ENCODE measurements at regions not wholly inside any gene's neighbourhood (a gene's known extent, or its start where the extent isn't known, plus 50 kb on each side); places are given as distances from the start of the nearest gene placed in this dataset.
"Not testable (repeated sequence)": the region's sequence is repeated elsewhere in the genome, so short reads cannot be mapped to it uniquely, and the experiment has no call there.

DNA sequence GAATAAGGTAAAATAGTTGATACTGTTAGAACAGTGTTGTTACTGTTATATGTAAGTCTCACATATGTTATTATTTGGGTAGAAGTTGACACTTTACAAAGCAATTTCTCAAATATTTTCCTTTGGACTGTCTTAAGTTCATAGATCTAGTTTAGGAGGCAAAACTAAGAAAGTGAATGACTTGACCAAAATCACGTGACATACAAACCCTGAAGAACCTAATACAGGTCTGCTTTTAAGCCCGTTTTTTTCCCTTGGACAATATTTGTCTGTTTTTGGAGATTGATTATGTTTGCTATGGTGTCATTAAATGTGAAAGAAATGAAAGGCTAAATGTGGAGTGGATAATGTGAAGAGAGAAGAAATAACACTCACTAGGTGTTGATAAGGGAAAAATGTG lies 644.9 kb upstream of the PITX2 start:
- no peak for DNase-seq (ENCODE audit: low read depth)

DNA sequence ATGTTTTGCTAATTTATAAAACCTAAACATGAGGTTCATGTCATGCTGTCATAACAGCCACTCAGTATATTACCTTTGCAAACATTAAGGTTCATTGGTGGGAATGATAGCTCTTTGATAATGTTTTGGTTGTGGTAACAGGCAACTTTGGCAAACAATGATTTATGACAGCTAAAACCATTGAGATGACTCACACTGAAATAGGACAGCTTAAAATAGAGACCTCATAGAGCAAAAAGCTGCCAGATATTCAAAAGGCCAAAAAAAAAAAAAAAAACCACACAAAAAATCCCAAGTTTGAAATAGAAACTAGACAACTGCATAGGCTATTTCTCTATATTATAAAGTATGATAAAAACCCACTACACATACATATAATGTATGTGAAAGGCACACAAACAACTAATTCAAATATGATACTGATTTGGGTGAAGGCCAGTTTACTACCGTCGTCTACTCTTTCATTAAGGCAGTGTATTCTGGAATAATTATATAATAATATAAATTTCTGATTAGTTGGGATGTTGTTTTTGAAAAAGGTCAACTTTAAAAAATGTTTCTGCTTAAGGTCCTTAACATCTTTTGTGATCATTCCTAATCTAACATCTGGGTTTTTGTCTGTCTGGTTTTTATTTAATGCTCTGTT lies 646.0 kb upstream of the PITX2 start:
- peak; percentile 13 for DNase-seq (ENCODE audit: low read depth)

DNA sequence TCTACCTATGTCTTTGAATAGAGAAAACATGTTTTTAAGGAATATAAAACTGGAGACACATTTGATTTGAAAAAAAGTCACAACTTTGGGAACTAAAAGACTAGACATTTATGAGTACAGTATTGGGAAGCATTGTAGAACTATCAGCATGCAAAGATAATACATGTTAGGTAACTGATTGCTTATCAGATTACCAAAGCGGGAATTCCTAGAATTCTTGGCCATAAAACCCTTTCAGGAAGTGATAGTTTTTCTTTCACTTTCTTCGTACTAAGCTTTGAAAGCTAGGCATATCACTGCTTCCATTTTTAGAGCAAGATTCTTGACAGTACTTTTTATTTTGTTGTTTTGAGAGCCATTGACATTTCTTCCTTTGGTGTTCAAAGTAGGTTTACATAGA lies 646.6 kb upstream of the PITX2 start:
- DNase-seq (ENCODE audit: low read depth): no peak

DNA sequence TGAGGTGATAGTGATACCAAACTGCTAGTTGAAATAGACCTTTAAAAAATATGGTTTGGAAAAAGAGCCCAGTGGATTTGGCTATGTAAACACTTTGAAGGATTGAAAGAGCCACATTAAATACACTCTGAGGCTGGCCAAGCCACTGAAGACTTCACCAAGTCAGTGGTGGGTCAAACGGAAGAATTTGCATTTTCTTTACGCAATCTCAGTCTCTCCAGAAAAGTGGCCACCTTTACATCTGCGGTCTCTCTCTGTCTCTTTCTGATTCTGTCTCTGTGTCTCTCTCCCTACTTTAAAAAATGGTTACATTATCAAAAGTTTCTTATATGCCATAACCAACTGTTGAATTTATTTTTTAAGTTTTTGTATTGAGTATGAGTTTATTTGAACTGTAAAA lies 651.2 kb upstream of the PITX2 start:
- DNase-seq (ENCODE audit: low read depth): no peak

DNA sequence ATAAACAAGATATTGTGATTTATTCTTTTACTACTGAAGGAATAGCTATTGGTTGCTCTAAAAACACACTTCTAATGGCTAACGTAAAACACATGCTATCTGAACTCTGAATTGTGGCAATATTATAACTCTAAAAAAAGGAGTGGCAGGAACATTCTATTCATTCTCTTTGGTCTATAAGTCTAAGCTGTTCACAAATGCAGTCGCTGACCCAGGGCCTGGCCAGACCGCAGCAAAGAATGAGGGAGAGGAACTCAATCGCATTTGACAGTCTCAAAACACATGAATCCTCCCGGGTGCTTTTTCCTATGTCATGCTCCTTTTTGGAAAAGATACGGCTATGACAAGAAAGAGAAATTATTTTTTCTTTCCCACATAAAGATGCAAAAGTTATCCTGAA lies 651.6 kb upstream of the PITX2 start:
- DNase-seq (ENCODE audit: low read depth): no peak

DNA sequence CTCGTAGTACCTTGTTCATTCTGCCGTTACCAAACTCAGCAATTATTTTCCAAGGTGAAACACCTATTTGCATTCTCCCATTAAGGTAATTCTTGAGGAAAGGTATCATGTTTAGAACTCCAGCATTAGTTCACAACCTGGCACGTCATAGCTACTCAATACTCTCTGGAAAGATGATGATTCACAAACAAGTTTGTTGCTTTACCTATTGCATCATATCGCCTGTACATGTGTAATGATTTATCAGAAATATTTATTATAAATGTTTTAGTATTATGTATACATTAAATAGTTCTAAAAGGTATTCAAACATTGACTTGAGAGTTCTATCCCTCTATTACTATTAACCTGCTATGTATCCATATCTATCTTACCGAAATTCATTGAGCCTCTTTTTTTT lies 658.3 kb upstream of the PITX2 start:
- no peak for DNase-seq (ENCODE audit: low read depth)

DNA sequence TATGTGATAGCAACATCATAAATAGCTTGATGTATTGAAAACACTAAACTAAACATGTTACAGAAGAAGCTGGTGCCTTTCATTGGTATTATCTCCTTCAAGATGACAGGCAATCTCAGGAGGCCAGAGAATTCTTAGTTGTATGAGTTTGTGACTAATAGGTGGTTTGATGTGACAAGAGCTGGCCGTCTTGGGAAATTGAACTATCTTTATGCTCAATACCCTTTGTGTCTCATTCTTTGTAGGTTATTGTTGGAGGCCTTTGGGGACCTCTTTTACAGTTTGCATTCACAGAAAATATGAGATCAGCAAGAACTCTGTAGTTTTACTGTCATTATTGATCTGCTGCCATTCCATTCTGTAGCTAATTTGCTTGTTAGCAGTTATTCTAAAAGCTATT lies 659.2 kb upstream of the PITX2 start:
- DNase-seq (ENCODE audit: low read depth): no peak

DNA sequence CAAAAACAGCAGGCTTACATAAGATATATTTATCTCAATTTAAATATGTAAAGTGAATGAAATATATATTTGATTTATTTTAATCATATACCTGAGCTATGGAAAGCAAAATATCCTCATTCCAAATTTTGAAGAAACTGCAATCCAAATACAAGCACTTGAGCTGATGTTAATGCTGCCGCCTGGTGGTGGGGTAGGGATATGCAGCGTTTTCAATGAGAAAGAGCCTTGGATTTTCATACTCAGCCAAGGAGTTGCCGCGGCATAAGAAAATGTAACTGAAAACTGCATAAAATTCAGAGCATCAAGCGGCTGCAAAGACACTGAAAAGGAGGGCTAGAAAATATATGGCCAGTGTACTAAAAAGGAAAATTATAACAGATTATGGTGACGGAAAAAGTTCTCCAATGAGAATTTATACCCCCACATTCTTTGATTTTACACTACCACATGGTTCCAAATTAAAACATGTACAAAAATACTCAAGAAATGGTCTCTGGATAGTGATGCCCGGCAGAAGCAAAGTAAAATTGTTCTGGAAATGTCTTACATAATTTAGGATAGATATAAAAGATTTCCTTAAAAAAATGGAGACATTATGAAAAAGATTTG lies 660.3 kb upstream of the PITX2 start:
- peak; percentile 45 for DNase-seq (ENCODE audit: low read depth)

DNA sequence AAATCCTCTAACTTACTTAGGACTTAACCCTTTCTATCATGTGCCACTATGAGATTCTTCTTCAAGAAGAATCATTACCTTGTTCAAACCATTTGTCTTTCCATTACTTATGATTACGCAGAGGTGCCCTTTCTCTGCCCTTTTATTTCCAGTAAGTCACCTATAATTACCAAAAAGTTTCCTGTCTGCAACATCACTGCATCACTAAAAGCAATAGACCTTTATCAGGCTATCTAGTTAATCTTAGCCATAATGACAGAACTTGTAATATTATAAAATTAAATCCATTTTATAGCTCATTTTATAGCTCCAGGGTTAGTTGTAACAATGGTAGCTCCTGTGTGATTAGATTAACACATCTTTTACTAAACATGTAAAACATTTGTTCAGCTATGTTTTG lies 673.6 kb upstream of the PITX2 start:
- no peak for DNase-seq (ENCODE audit: low read depth)

DNA sequence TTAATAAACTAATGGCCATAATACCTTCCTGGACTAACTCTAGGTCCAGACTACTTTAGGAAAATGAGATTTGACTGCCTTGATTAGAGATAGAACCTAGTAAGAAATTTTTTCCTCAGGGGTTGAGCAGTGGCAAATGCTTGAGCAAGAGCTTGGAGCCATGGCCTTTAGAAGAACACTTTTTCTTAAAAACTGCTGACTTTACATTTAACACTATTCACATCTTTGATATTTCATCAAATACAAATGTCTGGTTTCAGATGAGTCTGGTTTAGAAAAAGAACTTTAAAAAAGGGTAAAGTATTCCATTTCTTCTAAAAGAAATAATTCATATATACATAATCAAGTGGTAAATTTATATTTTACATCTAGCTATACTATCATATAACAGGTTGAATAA lies 680.9 kb upstream of the PITX2 start:
- no peak for DNase-seq (ENCODE audit: low read depth)

DNA sequence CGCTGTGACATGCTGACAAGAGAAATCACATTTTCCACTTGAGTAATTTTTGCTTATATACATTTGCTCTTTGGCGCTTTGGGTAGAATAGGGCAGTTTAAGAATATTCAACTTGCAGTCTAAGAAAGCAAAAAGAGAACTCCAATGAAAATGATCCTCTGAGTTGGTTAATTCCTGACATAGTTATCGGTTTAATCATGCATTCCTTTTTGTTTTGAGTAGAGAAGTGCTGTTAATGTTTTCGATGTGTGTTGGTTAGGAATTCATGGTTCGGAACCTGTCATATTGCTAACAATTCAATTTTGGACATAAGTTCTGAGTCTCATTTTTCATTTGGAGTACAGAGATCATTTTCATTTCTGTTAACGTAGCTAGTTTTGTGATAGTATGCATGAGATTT lies 700.6 kb upstream of the PITX2 start:
- peak; percentile 72 for DNase-seq (ENCODE audit: low read depth)

DNA sequence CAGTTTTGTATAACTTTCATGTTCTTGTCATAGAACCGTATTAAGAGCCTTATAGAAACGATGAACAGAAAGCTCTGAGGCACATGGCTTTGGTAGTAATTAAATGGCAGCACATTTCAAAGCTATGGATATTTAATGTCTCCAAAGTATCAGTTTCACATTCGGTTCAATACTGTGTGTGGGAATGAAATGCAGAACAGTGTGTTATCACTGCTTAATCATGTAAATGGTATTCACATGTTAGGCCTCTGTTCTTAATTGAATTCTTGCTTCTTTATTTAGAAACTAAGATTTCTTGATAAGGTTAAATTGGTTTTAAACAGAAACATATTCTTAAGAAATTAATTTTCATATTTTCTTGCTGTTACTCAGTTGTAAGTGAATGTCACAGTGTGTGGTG lies 701.0 kb upstream of the PITX2 start:
- DNase-seq (ENCODE audit: low read depth): peak; percentile 24

DNA sequence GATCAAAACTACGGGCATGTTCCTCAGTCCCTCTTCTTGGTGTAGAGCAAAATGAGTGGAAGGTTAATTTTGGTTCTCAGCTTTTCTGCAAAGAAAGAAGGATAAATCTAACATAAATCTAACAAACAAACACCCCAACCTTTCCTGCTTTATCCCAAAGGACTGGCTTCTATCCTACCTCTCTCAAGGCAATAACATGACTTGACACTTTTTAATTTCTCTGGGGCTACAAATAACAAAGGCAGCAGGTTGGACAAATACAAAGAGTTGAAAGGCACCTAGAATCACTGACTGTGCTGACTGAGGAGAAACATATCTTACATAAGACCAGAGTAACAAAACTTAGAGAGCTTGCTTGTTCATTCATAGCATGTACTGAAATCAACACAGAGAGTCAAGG lies 703.6 kb upstream of the PITX2 start:
- DNase-seq (ENCODE audit: low read depth): no peak

DNA sequence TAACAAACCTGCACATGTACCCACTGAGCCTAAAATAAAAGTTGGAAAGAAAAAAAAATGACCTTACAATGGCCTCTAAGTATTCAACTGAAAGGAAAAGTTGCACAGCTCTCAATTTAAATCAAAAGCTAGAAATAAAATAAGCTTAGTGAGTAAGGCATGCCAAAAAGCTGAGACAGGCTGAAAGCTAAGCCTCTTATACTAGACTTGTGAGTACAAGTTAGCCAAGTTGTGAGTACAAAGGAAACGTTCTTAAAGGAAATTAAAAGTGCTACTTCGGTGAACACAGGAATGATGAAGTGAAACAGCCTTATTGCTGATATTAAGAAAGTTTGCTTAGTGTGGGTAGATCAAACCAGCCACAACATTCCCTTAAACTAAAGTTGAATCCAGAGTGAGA lies 707.9 kb upstream of the PITX2 start:
- peak; percentile 41 for DNase-seq (ENCODE audit: low read depth)

DNA sequence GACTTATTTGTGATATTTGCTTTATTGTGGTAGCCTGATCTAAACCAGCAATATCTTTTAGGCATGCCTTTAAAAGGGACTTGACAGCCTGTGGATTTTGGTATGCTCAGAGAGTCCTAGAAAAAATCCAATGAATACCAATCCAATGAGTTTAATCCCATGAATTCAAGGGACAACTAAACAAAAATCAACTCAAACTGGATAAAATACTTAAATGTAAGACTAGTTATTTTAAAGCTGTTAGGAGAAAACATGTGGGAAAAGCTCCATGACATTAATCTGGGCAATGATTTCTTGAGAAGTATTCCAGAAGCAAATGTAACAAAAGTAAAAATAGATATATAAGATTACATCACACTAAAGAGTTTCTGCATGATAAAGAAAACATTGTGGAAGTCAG lies 711.5 kb upstream of the PITX2 start:
- DNase-seq (ENCODE audit: low read depth): no peak

DNA sequence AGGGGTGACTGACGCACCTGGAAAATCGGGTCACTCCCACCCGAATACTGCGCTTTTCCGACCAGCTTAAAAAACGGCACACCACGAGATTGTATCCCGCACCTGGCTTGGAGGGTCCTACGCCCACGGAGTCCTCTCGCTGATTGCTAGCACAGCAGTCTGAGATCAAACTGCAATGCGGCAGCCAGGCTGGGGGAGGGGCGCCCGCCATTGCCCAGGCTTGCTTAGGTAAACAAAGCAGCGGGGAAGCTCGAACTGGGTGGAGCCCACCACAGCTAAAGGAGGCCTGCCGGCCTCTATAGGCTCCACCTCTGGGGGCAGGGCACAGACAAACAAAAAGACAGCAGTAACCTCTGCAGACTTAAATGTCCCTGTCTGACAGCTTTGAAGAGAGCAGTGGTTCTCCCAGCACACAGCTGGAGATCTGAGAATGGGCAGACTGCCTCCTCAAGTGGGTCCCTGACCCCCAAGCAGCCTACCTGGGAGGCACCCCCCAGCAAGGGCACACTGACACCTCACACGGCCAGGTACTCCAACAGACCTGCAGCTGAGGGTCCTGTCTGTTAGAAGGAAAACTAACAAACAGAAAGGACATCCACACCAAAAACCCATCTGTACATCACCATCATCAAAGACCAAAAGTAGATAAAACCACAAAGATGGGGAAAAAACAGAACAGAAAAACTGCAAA lies 714.5 kb upstream of the PITX2 start:
- DNase-seq (ENCODE audit: low read depth): not testable (repeated sequence)

DNA sequence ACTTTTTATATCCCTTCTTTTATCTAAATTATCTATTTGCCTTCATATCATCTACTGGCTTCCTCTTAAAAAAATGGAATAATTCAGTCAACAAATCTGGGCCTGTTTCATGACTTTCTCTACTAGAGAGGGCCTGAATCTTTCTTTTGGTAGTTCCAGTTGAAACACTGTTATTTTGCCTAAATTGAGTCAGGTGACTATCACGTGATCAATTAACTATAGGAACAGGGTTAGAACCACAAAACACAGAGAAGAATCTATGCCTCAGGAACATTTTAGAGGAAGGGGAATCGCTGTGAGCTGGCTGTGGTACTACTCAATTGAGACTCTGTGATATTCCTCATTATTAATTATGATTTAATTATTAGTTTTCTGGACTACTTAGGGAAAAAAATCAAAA lies 736.7 kb upstream of the PITX2 start:
- DNase-seq (ENCODE audit: low read depth): no peak

DNA sequence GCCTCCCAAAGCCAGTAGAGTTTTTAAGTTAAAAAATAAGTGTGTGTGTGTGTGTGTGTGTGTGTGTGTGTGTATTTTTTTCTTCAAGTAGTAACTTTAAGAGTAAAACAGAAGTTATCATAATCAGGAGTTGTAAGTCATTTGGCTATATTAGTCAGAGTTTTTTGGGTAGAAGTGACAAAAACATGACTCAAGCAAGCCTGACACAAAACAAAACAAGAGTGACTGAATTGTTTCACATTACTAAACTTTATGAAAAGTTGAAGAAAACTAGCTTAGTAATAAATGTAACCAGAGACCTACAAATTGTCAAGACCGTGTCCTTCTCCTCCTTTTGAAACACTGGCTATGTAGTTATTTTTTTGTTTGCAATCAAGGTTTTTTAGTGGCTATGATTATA lies 738.0 kb upstream of the PITX2 start:
- DNase-seq (ENCODE audit: low read depth): no peak

DNA sequence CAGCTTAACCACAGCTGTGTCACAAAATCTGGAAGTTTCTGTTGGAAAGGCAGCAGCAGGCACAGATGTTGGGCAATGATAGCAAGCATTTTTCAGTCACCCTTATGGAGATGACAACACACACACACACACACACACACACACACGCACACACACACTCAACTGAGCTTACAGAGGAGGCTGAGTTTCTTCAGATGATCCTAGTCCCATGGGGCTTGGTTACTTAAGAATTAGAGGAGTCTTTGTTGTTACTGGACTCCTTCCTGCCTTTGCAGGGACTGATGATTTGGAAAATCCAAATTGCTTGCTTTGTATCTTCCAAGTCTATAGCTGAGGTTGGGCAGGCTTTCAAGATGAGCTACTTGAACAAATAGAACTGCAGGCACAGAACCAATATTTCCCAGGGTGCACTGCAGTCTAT lies 740.1 kb upstream of the PITX2 start:
- no peak for DNase-seq (ENCODE audit: low read depth)

DNA sequence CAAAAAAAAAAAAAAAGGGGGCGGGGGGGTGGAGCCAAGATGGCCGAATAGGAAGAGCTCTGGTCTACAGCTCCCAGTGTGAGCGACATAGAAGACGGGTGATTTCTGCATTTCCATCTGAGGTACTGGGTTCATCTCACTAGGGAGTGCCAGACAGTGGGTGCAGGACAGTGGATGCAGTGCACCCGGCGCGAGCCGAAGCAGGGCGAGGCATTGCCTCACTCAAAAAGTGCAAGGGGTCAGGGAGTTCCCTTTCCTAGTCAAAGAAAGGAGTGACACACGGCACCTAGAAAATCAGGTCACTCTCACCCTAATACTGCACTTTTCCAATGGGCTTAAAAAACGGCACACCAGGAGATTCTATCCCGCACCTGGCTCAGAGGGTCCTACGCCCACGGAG lies 755.0 kb upstream of the PITX2 start:
- not testable (repeated sequence) for DNase-seq (ENCODE audit: low read depth)

DNA sequence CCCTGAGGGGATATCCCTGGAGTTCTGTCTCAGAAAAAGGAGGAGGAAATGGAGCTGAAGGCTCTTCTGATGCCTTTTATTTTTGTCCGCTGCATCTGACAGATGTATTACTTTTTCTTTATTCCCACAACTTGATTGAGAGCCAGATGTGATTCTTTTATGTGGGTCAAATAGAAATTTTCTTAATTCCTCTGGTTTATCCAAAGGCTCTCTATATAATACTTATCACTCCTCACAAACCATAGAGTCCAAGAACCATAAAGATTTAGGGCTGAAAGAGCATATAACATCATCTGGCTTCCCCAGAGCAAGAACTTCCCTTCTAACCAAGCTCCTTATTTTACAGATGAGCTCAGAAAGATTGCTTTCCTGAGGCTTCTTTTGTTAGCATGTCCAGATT lies 756.7 kb upstream of the FAM241A start:
- no peak for DNase-seq (ENCODE audit: low read depth)

DNA sequence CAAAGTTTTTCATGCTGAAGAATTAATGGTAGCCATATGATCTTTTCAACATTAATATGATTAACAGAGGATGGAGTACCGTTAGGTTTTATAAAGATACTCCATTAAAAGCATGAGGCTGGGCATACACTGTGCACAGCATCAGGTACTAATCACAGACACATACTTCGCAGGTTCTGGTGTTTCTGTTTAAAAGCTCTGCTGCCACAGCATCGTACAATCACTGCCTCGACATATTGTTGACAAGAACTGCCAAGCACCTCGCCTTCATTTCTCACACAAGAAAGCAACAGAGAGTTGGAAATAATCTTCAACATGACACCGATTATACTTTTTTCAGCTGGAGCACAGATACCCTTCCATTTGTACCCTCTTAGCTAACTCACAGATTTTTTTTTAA lies 753.4 kb upstream of the FAM241A start:
- DNase-seq (ENCODE audit: low read depth): no peak

DNA sequence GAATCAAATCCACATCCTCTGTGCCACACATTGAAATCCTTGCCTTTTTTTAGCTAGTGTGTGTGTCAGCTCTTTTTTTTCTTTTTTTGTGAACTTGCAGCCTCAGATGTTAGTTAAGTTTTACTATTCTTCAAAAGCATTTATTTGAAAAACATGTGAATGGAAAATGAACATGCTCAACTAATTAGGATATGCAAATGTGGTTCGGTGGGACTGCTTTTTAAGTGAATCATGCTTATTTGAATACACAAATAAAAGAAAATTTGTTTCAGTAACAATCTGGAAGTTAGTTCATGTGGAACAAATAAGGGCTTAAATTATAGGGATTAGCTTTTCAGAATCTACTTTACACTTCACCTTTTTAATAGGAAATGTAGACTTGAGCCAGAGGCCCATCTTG lies 751.5 kb upstream of the FAM241A start:
- DNase-seq (ENCODE audit: low read depth): no peak

DNA sequence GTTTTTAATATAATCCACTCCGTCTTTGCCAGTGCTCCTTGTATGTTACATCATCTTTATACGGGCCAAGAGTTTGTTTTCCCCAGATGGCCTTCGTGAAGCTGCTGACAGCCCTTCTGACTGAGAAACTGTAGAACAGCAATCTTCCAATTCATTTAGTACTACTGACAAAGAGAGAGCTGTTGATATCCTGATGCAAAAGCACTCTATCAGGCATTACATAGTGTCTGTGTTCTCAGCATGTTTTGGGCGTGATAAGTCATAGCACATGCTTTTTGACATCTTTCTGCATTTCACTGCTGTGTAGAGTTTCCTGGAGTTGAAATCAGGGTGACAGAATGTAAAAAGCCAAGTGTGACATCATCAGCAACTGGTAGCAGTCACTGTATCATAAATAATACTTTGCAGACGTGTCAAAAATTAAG lies 746.3 kb upstream of the FAM241A start:
- DNase-seq (ENCODE audit: low read depth): no peak

All from renal cortical epithelial cell (primary cell).